Urinary bladder (tissue), 3 donors: ENCODE measurements at regions not wholly inside any gene's neighbourhood (a gene's known extent, or its start where the extent isn't known, plus 50 kb on each side); places are given as distances from the start of the nearest gene placed in this dataset.

Experiments used
- DNase-seq: peaks from one replicate; pipeline ENCODE4 v3.0.0-alpha.2; 2015; ENCODE audit errors: extremely low spot score
- H3K27ac ChIP-seq: one replicate; pipeline ENCODE4 v1.5.1; 2013; ENCODE audit warnings: low read depth, mild to moderate bottlenecking, moderate library complexity
- H3K36me3 ChIP-seq: one replicate; pipeline ENCODE4 v1.6.1; 2013; ENCODE audit warnings: mild to moderate bottlenecking, moderate library complexity; ENCODE audit not compliant: insufficient read depth
- H3K4me1 ChIP-seq: one replicate; pipeline ENCODE4 v1.6.1; 2013; ENCODE audit warnings: mild to moderate bottlenecking, moderate library complexity; ENCODE audit not compliant: insufficient read depth
- H3K4me3 ChIP-seq: one replicate; pipeline ENCODE4 v1.5.1; 2013; ENCODE audit warnings: low read depth, low read length
- WGBS: extraction: QIAGEN DNeasy Blood & Tissue Kit; methylation state at CpG from one replicate; pipeline ENCODE4 v1.1.7; 2013; 5-methylcytosine and 5-hydroxymethylcytosine counted together
- donor health status: healthy with polysubstance abuse.
- donor health status: healthy.

DNA sequence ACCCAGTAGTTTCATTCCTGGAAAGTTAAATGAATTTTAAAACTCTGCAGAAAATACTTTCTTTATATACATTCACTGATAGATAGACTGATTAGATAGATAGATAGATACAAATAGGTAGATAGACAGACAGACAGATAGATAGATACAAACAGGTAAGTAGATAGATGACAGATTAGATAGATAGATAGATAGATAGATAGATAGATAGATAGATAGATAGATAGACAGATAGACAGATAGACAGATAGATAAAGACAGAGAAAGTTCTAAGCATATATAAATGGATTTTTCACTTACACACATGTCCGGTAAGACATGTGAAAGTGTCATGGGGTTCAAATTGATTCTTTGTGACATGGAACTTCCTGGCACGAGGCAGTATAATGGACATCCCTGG, 349.7 kb downstream of the CDK5RAP2 start:
- no peak overlapping the region for H3K27ac ChIP-seq
- DNase-seq, result no peak
- 81% methylated on average over 2 of the region's 2 CpGs for WGBS
- H3K36me3 ChIP-seq, result peaks cover 1% of the 10 kb centered on the region
- H3K4me1 ChIP-seq, result no peaks in the 10 kb centered on the region
- H3K4me3 ChIP-seq, result no peak overlapping the region

DNA sequence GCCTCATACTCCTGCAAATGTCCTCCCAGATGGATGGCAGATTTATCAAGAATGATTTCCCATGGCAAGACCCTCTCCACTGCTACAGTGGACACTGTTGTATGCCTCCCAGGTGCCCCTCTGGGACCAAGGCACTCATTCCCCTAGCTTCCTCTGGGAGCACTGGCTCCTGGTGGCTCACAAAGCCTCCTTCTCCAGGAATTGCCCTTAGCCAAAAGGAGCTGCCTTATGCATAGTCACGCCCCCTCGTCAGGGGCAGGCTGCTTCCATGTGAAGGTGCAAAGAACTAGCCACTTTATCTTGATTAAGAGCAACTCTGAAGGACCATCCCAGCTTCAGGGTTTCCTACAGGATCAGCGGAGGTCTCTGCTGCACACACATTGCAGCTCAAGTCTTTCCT, 358.1 kb downstream of the CDK5RAP2 start:
- H3K4me1 ChIP-seq, result no peaks in the 10 kb centered on the region
- no peak overlapping the region for H3K27ac ChIP-seq
- no peak for DNase-seq
- H3K36me3 ChIP-seq, result no peaks in the 10 kb centered on the region
- 32% methylated on average over 3 of the region's 3 CpGs for WGBS
- H3K4me3 ChIP-seq, result no peak overlapping the region

DNA sequence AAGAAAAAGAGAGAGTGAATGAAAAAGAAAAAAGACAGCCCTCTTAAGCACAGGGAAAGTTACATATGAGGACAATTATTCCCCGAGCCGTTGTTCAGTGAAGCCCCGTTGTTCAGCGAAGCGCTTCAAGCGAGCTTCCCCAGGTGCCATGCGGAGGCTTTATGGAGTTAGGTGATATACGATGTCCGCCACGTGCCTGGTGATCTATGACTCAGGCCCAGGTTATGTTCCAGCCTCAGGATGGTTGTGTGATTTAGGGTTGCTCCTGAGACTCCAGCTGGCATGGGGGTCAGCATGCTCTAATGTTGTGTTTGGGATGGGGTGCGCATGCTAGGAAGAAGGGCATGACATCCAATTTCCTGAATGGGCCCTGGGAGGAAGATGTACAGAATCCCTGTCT, 365.6 kb downstream of the CDK5RAP2 start:
- Histone ChIP-seq H3K4me1 (no peaks in the 10 kb centered on the region), H3K36me3 (no peaks in the 10 kb centered on the region), H3K27ac (no peak overlapping the region), H3K4me3 (no peak overlapping the region)
- DNase-seq, result no peak
- 76% methylated on average over 11 of the region's 11 CpGs for WGBS

DNA sequence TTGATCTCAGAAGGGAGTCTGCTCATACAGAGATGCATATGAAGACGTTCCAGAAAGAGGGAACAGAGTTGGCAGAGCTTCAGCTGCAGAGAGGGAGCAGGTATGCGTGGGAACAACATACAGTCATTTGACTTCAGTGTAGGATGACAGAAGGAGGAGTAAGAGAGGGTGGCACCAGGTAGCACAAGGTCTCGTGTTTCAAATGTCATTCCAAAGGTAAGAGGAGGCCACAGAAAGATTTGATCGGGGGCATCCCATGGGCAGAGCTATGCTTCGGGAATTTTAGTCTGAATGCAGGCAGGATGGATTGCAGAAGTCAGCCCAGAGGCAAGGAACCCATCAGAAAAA, 367.1 kb downstream of the CDK5RAP2 start:
- H3K4me3 ChIP-seq, result no peak overlapping the region
- 60% methylated on average over 5 of the region's 5 CpGs for WGBS
- no peaks in the 10 kb centered on the region for H3K36me3 ChIP-seq
- H3K27ac ChIP-seq, result no peak overlapping the region
- H3K4me1 ChIP-seq, result no peaks in the 10 kb centered on the region
- no peak for DNase-seq

DNA sequence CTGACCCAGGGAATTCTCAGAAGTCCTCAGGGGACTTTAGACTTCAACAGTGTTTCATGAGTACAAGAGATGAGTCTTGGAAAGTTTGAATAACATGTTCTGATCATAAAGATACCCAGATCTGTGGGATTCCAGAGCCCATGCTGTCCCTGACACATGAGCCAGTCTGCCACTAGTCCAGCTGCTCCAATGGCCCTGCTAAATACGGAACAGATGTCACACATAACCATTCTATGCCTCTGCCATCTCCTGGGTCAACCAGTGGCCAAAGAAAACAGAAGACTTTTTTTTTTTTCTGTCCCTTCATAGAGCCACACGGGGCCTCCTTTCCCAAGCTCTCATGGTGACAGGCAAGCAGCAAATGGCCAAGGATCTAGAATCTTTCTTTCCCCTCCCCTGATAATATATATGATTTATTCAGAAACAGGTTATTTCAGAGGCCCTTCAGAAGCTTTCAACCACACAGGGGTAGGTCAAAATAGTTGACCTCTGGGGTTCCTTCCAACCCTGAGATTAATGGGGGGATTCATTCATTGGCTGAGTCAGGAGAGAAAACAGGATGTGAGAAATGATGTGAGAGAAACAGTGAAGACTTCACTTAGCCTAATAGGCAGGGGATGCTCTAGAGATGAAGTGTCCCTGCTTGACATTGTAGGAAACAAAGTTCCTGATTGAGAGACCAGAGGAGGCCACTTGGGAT, 367.7 kb downstream of the CDK5RAP2 start:
- Histone ChIP-seq H3K27ac (no peak overlapping the region), H3K36me3 (no peaks in the 10 kb centered on the region), H3K4me3 (no peak overlapping the region), H3K4me1 (no peaks in the 10 kb centered on the region)
- DNase-seq, result no peak
- WGBS, result 47% methylated on average over 2 of the region's 2 CpGs

GRCh38 chr9:120210274-120210673, 369.7 kb downstream of the CDK5RAP2 start:
- 68% methylated on average over 4 of the region's 4 CpGs for WGBS
- no peak overlapping the region for H3K27ac ChIP-seq
- H3K4me3 ChIP-seq, result no peak overlapping the region
- no peaks in the 10 kb centered on the region for H3K36me3 ChIP-seq
- no peak for DNase-seq
- no peaks in the 10 kb centered on the region for H3K4me1 ChIP-seq

DNA sequence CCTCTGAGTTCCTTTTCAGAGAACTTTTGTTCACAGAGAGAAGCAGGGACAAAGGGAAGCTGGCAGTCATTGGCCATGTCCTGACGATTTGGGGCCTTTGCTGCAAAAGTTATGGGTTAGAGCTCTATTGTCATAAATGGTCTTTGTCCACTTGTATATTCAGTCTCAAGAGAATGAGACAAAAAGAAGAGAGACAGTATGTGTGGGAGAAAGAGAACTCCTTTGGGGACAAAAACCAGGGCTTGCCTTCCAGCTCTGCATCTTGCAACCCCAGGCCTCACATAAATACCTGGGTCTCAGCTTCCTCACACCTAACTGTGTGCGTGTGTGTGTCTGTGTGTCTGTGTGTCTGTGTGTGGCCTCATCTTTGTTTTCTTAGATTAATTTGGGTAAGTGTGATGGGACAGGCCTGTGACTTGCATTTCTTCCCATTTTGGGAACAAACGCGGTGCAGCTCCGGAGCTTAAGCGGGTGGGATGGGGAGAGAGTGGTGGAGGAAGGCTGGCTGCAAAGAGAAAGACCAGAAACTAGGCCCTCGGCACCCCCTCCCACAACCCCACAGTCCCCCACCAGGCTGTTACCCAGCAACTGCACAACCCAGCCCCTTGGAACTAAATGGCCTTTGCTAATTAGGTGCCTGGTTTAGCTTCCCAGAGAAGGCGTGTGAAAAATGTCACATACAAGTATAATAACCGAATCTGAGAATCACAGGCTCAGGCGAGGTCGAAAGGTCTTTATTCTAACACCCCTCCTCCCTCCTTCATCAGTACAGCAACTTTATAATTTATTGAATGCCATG, 376.9 kb downstream of the CDK5RAP2 start:
- no peak overlapping the region for H3K4me3 ChIP-seq
- H3K36me3 ChIP-seq, result no peaks in the 10 kb centered on the region
- H3K27ac ChIP-seq, result no peak overlapping the region
- no peaks in the 10 kb centered on the region for H3K4me1 ChIP-seq
- DNase-seq, result no peak
- 36% methylated on average over 11 of the region's 11 CpGs for WGBS

- H3K4me3 ChIP-seq, result no peak overlapping the region
- no peak overlapping the region for H3K27ac ChIP-seq
- H3K4me1 ChIP-seq, result no peaks in the 10 kb centered on the region
- DNase-seq, result no peak
- 66% methylated on average over 3 of the region's 3 CpGs for WGBS
- no peaks in the 10 kb centered on the region for H3K36me3 ChIP-seq
These were observed 381.9 kb downstream of the CDK5RAP2 start for GRCh38 chr9:120198027-120198426.

DNA sequence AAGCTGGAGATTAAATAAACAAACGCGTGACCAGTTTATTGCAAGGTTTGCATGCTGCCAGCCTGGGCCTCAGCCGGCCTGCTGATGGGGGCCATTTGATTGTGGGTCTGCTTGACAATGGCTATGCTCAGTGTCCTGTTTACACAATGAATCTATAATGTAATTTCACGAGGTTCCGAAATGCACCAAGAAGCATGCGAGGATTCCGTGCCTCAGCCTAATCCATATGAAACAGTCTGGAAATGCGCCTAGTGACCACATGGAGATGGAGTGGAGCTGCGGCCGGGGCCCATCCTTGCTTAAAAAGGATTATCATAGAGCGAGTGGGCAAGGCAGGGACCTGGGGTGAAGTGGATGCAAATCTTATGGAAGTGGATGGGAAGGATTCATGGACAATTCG, 382.4 kb downstream of the CDK5RAP2 start:
- Histone ChIP-seq H3K4me1 (no peaks in the 10 kb centered on the region), H3K4me3 (no peak overlapping the region), H3K27ac (no peak overlapping the region), H3K36me3 (no peaks in the 10 kb centered on the region)
- WGBS, result 34% methylated on average over 12 of the region's 12 CpGs
- DNase-seq, result no peak

GRCh38 chr9:120191141-120191540, 388.8 kb downstream of the CDK5RAP2 start:
- WGBS, result 73% methylated on average over 3 of the region's 3 CpGs
- Histone ChIP-seq H3K27ac (no peak overlapping the region), H3K36me3 (no peaks in the 10 kb centered on the region), H3K4me3 (no peak overlapping the region), H3K4me1 (no peaks in the 10 kb centered on the region)
- no peak for DNase-seq

- no peak overlapping the region for H3K27ac ChIP-seq
- WGBS, result 53% methylated on average over 8 of the region's 8 CpGs
- no peak for DNase-seq
These were observed 392.2 kb downstream of the CDK5RAP2 start for GRCh38 chr9:120187758-120188157.

GRCh38 chr9:120186276-120186675, 393.7 kb downstream of the CDK5RAP2 start:
- Histone ChIP-seq H3K4me3 (no peak overlapping the region), H3K4me1 (no peaks in the 10 kb centered on the region), H3K27ac (no peak overlapping the region), H3K36me3 (no peaks in the 10 kb centered on the region)
- DNase-seq, result no peak
- WGBS, result 54% methylated on average over 3 of the region's 3 CpGs

More at GRCh38 chr9:120187758-120188157, 392.2 kb downstream of the CDK5RAP2 start:
- no peaks in the 10 kb centered on the region for H3K4me1 ChIP-seq
- no peak overlapping the region for H3K4me3 ChIP-seq
- H3K36me3 ChIP-seq, result no peaks in the 10 kb centered on the region

- no peak for DNase-seq
- Histone ChIP-seq H3K4me3 (no peak overlapping the region), H3K4me1 (no peaks in the 10 kb centered on the region), H3K36me3 (no peaks in the 10 kb centered on the region), H3K27ac (no peak overlapping the region)
- 57% methylated on average over 3 of the region's 3 CpGs for WGBS
These were observed 395.7 kb downstream of the CDK5RAP2 start for GRCh38 chr9:120184266-120184665.

DNA sequence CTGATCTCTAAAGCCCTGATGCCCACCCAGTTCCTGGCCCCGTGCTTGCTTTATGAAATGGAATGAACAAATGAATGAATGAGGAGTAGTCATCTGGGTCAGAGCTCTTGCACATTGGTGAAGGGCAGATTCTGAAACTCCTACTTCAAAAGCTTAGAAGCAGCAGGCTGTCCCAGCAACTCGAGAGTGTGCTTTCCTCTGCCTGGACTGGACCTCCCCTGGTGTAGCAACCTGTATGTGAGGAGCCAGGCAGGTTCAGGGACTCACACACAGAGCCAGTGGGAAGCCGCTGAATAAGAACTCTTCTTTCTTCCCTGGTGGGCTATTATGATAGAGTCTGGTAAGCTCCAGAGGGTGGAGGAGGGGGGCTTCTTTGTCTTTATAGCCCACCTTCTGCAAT, 396.4 kb downstream of the CDK5RAP2 start:
- WGBS, result 62% methylated on average over 3 of the region's 3 CpGs
- no peak for DNase-seq
- Histone ChIP-seq H3K4me1 (no peaks in the 10 kb centered on the region), H3K27ac (no peak overlapping the region), H3K36me3 (no peaks in the 10 kb centered on the region), H3K4me3 (no peak overlapping the region)
